ENCODE measurements at regions not wholly inside any gene's neighbourhood (a gene's known extent, or its start where the extent isn't known, plus 50 kb on each side); places are given as distances from the start of the nearest gene placed in this dataset.

DNA sequence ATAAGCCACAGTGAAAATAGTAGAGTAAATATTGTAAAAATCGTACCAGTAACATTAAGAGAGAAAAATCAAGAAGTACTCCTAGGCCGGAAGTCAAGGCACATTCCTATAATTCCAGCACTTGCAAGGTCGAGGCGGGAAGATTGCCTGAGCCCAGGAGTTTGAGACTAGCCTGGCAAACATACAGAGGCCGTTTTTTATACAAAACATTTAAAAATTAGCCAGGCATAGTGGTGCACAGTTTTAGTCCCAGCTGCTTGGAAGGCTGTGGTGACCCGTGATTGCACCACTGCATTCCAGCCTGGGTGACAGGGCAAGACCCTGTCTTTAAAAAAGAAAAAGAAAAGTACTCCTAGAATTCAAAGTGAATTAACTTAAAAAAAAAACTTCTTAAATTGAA lies 341.8 kb downstream of the C12orf50 start:
- Histone ChIP-seq H3K9me3 (ENCODE audit: control extremely low read depth in 1 of 3, control insufficient read depth in 2 of 3, insufficient read depth in 1 of 3, low read length in 2 of 3) (no peaks in the 10 kb centered on the region), H3K4me2 (replicated peaks; ENCODE audit: low read depth, low read length, poor library complexity, severe bottlenecking) (no peak overlapping the region), H3K27ac (ENCODE audit: low read length in 2 of 2) (no peak overlapping the region), H3K27me3 (replicated peaks in 1 of 4; ENCODE audit: control extremely low read depth in 1 of 4, control insufficient read depth in 3 of 4, insufficient read depth in 4 of 4, low read length in 3 of 4) (no peaks in the 10 kb centered on the region), H4K20me1 (ENCODE audit: control insufficient read depth, insufficient read depth, low read length, poor library complexity, severe bottlenecking) (no peaks in the 10 kb centered on the region), H3K79me2 (ENCODE audit: control insufficient read depth, insufficient read depth, low read length) (no peaks in the 10 kb centered on the region), H3K36me3 (replicated peaks in 1 of 2; ENCODE audit: control extremely low read depth in 1 of 2, control insufficient read depth in 1 of 2, extremely low read depth in 1 of 2, insufficient read depth in 2 of 2, low read length in 1 of 2) (no peaks in the 10 kb centered on the region), H2AFZ (ENCODE audit: insufficient read depth, low read depth, low read length, poor library complexity, severe bottlenecking) (no peak overlapping the region), H3K9ac (ENCODE audit: low read length) (no peak overlapping the region), H3K4me3 (ENCODE audit: control extremely low read depth in 1 of 5, extremely low read depth in 1 of 5, insufficient read depth in 1 of 5, low read depth in 2 of 5, low read length in 4 of 5) (no peak overlapping the region), H3K4me1 (ENCODE audit: control insufficient read depth in 2 of 2, insufficient read depth in 2 of 2, low read length in 2 of 2) (no peaks in the 10 kb centered on the region)
- ChIA-PET POLR2A (no interaction called here), CTCF (no interaction called here)
- Mint-ChIP-seq H3K4me1 (no peaks in the 10 kb centered on the region), H3K27ac (no peak overlapping the region), H3K9me3 (ENCODE audit: insufficient read depth) (no peaks in the 10 kb centered on the region), H3K27me3 (no peaks in the 10 kb centered on the region), H3K4me3 (no peak overlapping the region)
- TF ChIP-seq EZH2 (IDR thresholded peaks at IDR 0.05; ENCODE audit: borderline replicate concordance, insufficient read depth, low read depth, low read length, poor library complexity, severe bottlenecking) = no peak
- TF ChIP-seq, protein P1, sequence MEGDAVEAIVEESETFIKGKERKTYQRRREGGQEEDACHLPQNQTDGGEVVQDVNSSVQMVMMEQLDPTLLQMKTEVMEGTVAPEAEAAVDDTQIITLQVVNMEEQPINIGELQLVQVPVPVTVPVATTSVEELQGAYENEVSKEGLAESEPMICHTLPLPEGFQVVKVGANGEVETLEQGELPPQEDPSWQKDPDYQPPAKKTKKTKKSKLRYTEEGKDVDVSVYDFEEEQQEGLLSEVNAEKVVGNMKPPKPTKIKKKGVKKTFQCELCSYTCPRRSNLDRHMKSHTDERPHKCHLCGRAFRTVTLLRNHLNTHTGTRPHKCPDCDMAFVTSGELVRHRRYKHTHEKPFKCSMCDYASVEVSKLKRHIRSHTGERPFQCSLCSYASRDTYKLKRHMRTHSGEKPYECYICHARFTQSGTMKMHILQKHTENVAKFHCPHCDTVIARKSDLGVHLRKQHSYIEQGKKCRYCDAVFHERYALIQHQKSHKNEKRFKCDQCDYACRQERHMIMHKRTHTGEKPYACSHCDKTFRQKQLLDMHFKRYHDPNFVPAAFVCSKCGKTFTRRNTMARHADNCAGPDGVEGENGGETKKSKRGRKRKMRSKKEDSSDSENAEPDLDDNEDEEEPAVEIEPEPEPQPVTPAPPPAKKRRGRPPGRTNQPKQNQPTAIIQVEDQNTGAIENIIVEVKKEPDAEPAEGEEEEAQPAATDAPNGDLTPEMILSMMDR (IDR thresholded peaks at IDR 0.05) = no peak
- WGBS (ENCODE audit: insufficient coverage) = 74% methylated on average over 4 of the region's 6 CpGs
- ATAC-seq (ENCODE audit: low read depth) = no peak
- no peak for DNase-seq
- intact Hi-C loops (cut with micrococcal nuclease) = no loop called here

DNA sequence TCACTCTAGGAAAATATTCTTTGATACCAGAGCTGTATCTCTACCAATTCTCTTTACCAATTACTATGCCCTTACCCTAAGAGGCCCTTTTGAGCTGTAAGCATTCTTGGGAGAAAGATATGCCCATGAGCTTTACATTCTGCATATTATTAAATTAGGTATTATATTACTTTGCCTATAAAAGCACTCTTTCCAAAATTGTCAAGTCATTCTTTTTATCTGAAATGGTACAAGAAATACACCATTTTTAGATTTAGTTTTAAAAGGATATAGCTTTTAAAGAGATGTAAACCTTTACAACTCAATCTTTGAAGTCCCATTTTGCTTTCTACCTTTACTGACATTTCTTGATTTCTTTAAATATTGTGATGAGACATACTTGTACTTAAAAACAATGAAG lies 343.5 kb downstream of the C12orf50 start:
- no peaks in the 10 kb centered on the region for H3K4me1 ChIP-seq (ENCODE audit: control insufficient read depth in 2 of 2, insufficient read depth in 2 of 2, low read length in 2 of 2)
- Mint-ChIP-seq H3K4me1 (no peaks in the 10 kb centered on the region), H3K4me3 (no peak overlapping the region), H3K27ac (no peak overlapping the region), H3K9me3 (ENCODE audit: insufficient read depth) (no peaks in the 10 kb centered on the region), H3K27me3 (no peaks in the 10 kb centered on the region)
- no peak overlapping the region for H3K9ac ChIP-seq (ENCODE audit: low read length)
- H3K27ac ChIP-seq (ENCODE audit: low read length in 2 of 2) = no peak overlapping the region
- H4K20me1 ChIP-seq (ENCODE audit: control insufficient read depth, insufficient read depth, low read length, poor library complexity, severe bottlenecking) = no peaks in the 10 kb centered on the region
- H3K79me2 ChIP-seq (ENCODE audit: control insufficient read depth, insufficient read depth, low read length) = no peaks in the 10 kb centered on the region
- TF ChIP-seq EZH2 (IDR thresholded peaks at IDR 0.05; ENCODE audit: borderline replicate concordance, insufficient read depth, low read depth, low read length, poor library complexity, severe bottlenecking) = no peak
- TF ChIP-seq, protein P1 (IDR thresholded peaks at IDR 0.05) = no peak
- intact Hi-C loops (cut with micrococcal nuclease) = no loop called here
- H3K36me3 ChIP-seq (replicated peaks in 1 of 2; ENCODE audit: control extremely low read depth in 1 of 2, control insufficient read depth in 1 of 2, extremely low read depth in 1 of 2, insufficient read depth in 2 of 2, low read length in 1 of 2) = no peaks in the 10 kb centered on the region
- H3K4me2 ChIP-seq (replicated peaks; ENCODE audit: low read depth, low read length, poor library complexity, severe bottlenecking) = no peak overlapping the region
- POLR2A ChIA-PET = no interaction called here
- H3K9me3 ChIP-seq (ENCODE audit: control extremely low read depth in 1 of 3, control insufficient read depth in 2 of 3, insufficient read depth in 1 of 3, low read length in 2 of 3) = no peaks in the 10 kb centered on the region
- H2AFZ ChIP-seq (ENCODE audit: insufficient read depth, low read depth, low read length, poor library complexity, severe bottlenecking) = no peak overlapping the region
- DNase-seq = no peak
- no peak overlapping the region for H3K4me3 ChIP-seq (ENCODE audit: control extremely low read depth in 1 of 5, extremely low read depth in 1 of 5, insufficient read depth in 1 of 5, low read depth in 2 of 5, low read length in 4 of 5)
- CTCF ChIA-PET = no interaction called here
- no peak for ATAC-seq (ENCODE audit: low read depth)
- no peaks in the 10 kb centered on the region for H3K27me3 ChIP-seq (replicated peaks in 1 of 4; ENCODE audit: control extremely low read depth in 1 of 4, control insufficient read depth in 3 of 4, insufficient read depth in 4 of 4, low read length in 3 of 4)

Data from B cell (primary cell).